BE2C (cell line): ENCODE measurements at regions not wholly inside any gene's neighbourhood (a gene's known extent, or its start where the extent isn't known, plus 50 kb on each side); places are given as distances from the start of the nearest gene placed in this dataset.

ENCODE experiments used
- DNase-seq: peaks from one replicate; pipeline ENCODE4 v3.0.0-alpha.2; 2020
- H3K27me3 ChIP-seq: fragments of 250-450 bp; sonication (Bioruptor Pico); 2 replicates; pipeline ENCODE4 v1.5.1; 2020; ENCODE audit warnings: mild to moderate bottlenecking
- H3K36me3 ChIP-seq: fragments of 250-450 bp; sonication (Bioruptor Pico); 2 replicates; pipeline ENCODE4 v1.5.1; 2020; ENCODE audit warnings: mild to moderate bottlenecking
- H3K4me1 ChIP-seq: fragments of 250-450 bp; sonication (Bioruptor Pico); 2 replicates; pipeline ENCODE4 v1.5.1; 2020
- H3K4me3 ChIP-seq: 2 replicates; pipeline ENCODE4 v1.5.1; 2011; ENCODE audit warnings: low read depth, low read length
- H3K9me3 ChIP-seq: fragments of 250-450 bp; sonication (Bioruptor Pico); 2 replicates; pipeline ENCODE4 v1.5.1; 2020
- TF ChIP-seq, protein P1 (sequence below): IDR thresholded peaks from 2 replicates; pipeline ENCODE4 v1.5.1; 2012; ENCODE audit warnings: mild to moderate bottlenecking, low read depth, low read length

DNA sequence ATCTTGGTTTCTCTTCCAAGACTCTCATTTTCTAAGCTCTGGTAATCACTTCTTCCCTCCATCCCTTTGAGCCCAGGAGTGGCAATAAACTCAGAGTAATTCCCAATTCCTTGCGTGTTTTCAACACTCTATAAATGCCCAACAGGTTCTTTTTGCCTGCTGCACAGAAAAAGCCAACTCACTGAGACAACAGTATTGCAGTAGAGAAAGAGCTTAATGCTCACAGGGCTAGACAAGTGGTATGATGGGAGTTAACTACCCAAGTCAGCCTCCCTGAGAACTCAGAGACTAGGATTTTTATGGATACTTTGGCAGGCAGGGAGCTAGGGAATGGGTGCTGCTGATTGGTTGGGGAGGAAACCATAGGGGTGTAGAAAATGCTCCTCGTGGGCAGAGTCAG, 103.4 kb downstream of the MTNR1A start:
- Histone ChIP-seq H3K4me1 (no peaks in the 10 kb centered on the region), H3K27me3 (no peaks in the 10 kb centered on the region), H3K9me3 (peaks cover 2% of the 10 kb centered on the region; the same call in 1 of the 2 replicates), H3K4me3 (no peak overlapping the region), H3K36me3 (no peaks in the 10 kb centered on the region)
- TF ChIP-seq, protein P1, sequence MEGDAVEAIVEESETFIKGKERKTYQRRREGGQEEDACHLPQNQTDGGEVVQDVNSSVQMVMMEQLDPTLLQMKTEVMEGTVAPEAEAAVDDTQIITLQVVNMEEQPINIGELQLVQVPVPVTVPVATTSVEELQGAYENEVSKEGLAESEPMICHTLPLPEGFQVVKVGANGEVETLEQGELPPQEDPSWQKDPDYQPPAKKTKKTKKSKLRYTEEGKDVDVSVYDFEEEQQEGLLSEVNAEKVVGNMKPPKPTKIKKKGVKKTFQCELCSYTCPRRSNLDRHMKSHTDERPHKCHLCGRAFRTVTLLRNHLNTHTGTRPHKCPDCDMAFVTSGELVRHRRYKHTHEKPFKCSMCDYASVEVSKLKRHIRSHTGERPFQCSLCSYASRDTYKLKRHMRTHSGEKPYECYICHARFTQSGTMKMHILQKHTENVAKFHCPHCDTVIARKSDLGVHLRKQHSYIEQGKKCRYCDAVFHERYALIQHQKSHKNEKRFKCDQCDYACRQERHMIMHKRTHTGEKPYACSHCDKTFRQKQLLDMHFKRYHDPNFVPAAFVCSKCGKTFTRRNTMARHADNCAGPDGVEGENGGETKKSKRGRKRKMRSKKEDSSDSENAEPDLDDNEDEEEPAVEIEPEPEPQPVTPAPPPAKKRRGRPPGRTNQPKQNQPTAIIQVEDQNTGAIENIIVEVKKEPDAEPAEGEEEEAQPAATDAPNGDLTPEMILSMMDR: no peak
- no peak for DNase-seq

DNA sequence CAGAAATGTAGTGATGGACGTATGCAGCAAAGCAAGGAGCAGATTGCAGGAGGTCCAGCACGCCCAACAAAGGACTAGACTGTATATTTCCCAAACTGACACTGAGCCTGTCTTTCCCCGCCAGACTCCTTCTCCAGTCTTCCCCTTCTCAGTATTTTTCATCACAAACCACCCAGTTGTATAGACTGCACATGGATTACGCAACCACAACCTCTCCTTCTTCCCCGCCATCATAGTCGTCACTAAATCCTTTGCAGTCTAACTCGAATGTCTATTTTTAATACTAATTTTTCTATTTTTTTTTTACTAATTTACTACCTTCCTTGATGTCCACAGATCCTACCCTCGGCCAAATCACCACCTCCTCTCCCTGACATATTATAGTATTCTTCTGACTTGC, 105.4 kb downstream of the MTNR1A start:
- peaks cover 2% of the 10 kb centered on the region; the same call in 1 of the 2 replicates for H3K9me3 ChIP-seq
- H3K27me3 ChIP-seq: no peaks in the 10 kb centered on the region
- no peak for DNase-seq
- no peaks in the 10 kb centered on the region for H3K36me3 ChIP-seq
- no peak overlapping the region for H3K4me3 ChIP-seq
- H3K4me1 ChIP-seq: no peaks in the 10 kb centered on the region
- TF ChIP-seq, protein P1: no peak

DNA sequence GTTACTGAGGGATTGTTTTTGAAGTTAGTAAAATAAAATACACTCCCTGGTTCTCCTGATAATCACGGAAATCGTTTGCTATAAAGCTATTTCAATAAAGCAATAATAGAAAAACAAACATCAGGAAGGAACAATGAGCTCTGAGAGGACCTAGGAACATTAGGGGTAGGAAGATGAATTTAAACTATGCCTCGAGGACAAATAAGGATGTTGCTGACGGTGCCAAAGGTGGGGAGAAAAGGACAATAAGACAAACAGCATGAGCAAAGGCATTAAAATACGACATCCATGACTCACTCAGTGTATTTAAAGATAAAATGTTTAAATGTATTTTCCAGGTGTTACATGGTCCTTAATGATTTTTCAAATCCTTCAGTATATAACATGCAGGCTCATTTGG, 110.3 kb downstream of the MTNR1A start:
- Histone ChIP-seq H3K9me3 (no peaks in the 10 kb centered on the region), H3K27me3 (no peaks in the 10 kb centered on the region), H3K4me3 (no peak overlapping the region), H3K36me3 (no peaks in the 10 kb centered on the region), H3K4me1 (no peaks in the 10 kb centered on the region)
- DNase-seq: no peak
- TF ChIP-seq, protein P1: no peak

DNA sequence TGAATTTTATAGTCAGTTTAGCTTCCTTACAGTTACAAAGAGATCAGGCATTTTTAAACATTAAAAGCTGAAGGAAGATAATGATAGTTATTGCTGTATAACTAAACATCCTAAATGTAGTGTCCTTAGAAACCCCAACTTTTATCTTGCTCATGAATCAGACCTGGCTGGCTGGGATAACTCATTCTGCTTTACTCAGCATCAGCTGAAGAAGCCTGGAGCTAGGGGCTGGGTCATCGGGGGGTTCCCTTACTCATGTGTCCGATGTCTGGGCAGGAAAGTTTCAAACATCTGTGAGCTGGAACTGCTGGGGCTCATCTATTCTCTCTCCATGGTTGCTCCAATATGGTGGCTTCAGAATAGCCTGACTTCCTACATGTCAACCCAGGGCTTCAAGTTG, 113.9 kb downstream of the MTNR1A start:
- Histone ChIP-seq H3K4me1 (no peaks in the 10 kb centered on the region), H3K36me3 (no peaks in the 10 kb centered on the region), H3K27me3 (no peaks in the 10 kb centered on the region), H3K9me3 (no peaks in the 10 kb centered on the region), H3K4me3 (no peak overlapping the region)
- TF ChIP-seq, protein P1: no peak
- DNase-seq: no peak

DNA sequence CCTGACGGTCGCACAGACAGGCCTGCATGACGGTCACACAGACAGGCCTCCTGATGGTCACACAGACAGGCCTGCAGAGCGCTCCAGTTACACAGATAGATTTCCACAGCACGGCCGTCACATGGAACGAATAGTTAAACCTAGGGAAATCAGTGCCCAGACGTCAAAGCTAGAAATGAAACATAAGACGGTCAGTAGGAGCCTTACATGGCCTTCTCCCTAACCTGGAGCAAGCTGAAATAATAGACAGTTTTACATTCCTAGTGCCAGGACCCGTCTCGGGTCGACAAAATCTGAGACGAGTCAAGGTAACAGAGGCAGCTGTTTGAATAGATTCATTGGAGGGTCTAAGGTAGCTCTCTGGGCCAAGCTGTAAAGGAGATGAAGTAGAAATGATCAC, 126.9 kb downstream of the MTNR1A start:
- Histone ChIP-seq H3K27me3 (no peaks in the 10 kb centered on the region), H3K36me3 (no peaks in the 10 kb centered on the region)

DNA sequence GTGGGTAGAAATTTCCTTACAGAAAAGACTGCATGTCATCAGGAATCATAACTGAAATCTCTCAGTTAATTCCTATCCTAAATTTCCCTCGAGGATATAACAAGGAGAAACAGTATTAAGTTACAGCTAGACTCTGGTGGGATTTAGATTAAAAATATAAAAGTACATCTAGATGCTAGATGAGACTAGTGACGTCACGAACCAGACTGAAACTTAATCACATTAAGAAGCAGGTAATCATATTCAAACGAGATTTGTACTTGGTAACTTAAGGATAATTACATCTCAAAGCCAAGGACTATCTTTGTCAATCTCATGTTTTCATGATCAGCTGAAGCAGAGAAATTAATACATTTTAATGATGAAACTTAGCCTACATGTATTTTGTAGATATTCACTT, 130.6 kb downstream of the MTNR1A start:
- no peak for DNase-seq
- TF ChIP-seq, protein P1: no peak
- Histone ChIP-seq H3K9me3 (no peaks in the 10 kb centered on the region), H3K36me3 (no peaks in the 10 kb centered on the region), H3K27me3 (no peaks in the 10 kb centered on the region; the same call in 1 of the 2 replicates), H3K4me3 (no peak overlapping the region), H3K4me1 (no peaks in the 10 kb centered on the region)

More for the DNA sequence above, 126.9 kb downstream of the MTNR1A start:
- Histone ChIP-seq H3K9me3 (no peaks in the 10 kb centered on the region), H3K4me1 (no peaks in the 10 kb centered on the region), H3K4me3 (no peak overlapping the region)
- DNase-seq: no peak
- TF ChIP-seq, protein P1: no peak
